Activated CD8-positive, alpha-beta T cell treated with anti-CD3 and anti-CD28 coated beads for 36 hours (primary cell): ENCODE measurements at regions not wholly inside any gene's neighbourhood (a gene's known extent, or its start where the extent isn't known, plus 50 kb on each side); places are given as distances from the start of the nearest gene placed in this dataset.

Experiments used
- ATAC-seq: fragments of 200-7000 bp; cut with Tn5 transposase; one replicate; pipeline ENCODE4 v1.10.0; 2021; ENCODE audit warnings: mild to moderate bottlenecking, moderate library complexity
- CTCF ChIA-PET: fragments of 350-600 bp; sonication (Branson Sonifier 250); formaldehyde crosslinking; loops from one replicate; lab custom pipeline; 2021; ENCODE audit warnings: antibody characterized with exemption; lab: Charles Lee
- POLR2A ChIA-PET: fragments of 350-600 bp; sonication (Branson Sonifier 250); formaldehyde crosslinking; loops from one replicate; lab custom pipeline; 2021; ENCODE audit warnings: antibody characterized with exemption; lab: Charles Lee
- DNase-seq: peaks from one replicate; pipeline ENCODE4 v3.0.0-alpha.2; 2020
- H3K27ac Mint-ChIP-seq: one replicate; pipeline ENCODE4 v1.8.0; 2021; ENCODE audit warnings: mild to moderate bottlenecking, mixed read lengths
- H3K27me3 Mint-ChIP-seq: one replicate; pipeline ENCODE4 v1.8.0; 2021; ENCODE audit warnings: mixed read lengths
- H3K36me3 Mint-ChIP-seq: one replicate; pipeline ENCODE4 v1.8.0; 2021; ENCODE audit warnings: low read depth, mixed read lengths
- H3K4me1 Mint-ChIP-seq: one replicate; pipeline ENCODE4 v1.8.0; 2021; ENCODE audit warnings: low read depth, mixed read lengths
- H3K4me3 Mint-ChIP-seq: one replicate; pipeline ENCODE4 v1.8.0; 2021; ENCODE audit warnings: mild to moderate bottlenecking, moderate library complexity, mixed read lengths
- H3K9me3 Mint-ChIP-seq: one replicate; pipeline ENCODE4 v1.8.0; 2021; ENCODE audit warnings: mixed read lengths
- intact Hi-C: fragments of 100-400 bp; cut with micrococcal nuclease; formaldehyde crosslinking; loops from one replicate; pipeline ENCODE4 v1.10.0; 2022
- TF ChIP-seq, protein P1 (sequence below): fragments of 200-600 bp; IDR thresholded peaks from one replicate; pipeline ENCODE4 v1.8.0; 2022; ENCODE audit warnings: antibody characterized with exemption, mild to moderate bottlenecking

DNA sequence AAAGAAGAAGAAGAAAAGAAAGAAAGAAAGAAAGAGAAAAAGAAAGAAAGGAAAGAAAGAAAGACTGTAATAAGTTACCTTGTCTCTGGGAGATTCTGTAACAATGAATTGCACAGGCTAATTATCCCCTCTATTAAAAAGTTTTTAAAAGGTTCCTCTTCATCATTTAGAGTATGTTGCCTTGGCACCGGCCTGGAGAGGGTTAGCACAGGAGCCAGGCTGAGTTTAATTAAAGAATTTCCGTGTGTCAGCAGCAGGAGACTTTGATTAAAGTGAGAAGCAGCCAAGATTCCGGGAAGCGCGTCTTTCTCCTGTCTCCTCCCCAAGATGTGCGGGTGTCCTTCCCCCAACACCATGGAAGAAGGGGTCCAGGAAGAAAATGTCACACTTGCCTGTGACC, 92.8 kb upstream of the ETV6 start:
- Mint-ChIP-seq H3K36me3 (no peaks in the 10 kb centered on the region), H3K27me3 (peaks cover 4% of the 10 kb centered on the region), H3K4me3 (no peak overlapping the region), H3K4me1 (peaks cover 24% of the 10 kb centered on the region), H3K27ac (no peak overlapping the region), H3K9me3 (no peaks in the 10 kb centered on the region)
- POLR2A ChIA-PET, result interaction anchor here (0.8 kb wide), 1 partner anchor 454 kb away, joined by 3 read pairs; no protein-coding TSS in a partner anchor
- ATAC-seq (no peak), DNase-seq (no peak)
- intact Hi-C loops, result no loop called here
- TF ChIP-seq, protein P1, sequence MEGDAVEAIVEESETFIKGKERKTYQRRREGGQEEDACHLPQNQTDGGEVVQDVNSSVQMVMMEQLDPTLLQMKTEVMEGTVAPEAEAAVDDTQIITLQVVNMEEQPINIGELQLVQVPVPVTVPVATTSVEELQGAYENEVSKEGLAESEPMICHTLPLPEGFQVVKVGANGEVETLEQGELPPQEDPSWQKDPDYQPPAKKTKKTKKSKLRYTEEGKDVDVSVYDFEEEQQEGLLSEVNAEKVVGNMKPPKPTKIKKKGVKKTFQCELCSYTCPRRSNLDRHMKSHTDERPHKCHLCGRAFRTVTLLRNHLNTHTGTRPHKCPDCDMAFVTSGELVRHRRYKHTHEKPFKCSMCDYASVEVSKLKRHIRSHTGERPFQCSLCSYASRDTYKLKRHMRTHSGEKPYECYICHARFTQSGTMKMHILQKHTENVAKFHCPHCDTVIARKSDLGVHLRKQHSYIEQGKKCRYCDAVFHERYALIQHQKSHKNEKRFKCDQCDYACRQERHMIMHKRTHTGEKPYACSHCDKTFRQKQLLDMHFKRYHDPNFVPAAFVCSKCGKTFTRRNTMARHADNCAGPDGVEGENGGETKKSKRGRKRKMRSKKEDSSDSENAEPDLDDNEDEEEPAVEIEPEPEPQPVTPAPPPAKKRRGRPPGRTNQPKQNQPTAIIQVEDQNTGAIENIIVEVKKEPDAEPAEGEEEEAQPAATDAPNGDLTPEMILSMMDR, result no peak
- CTCF ChIA-PET, result interaction anchor here (1.1 to 4.3 kb wide), 3 partner anchors 25 to 477 kb away, joined by 3 to 23 read pairs (median 4); no protein-coding TSS in a partner anchor

DNA sequence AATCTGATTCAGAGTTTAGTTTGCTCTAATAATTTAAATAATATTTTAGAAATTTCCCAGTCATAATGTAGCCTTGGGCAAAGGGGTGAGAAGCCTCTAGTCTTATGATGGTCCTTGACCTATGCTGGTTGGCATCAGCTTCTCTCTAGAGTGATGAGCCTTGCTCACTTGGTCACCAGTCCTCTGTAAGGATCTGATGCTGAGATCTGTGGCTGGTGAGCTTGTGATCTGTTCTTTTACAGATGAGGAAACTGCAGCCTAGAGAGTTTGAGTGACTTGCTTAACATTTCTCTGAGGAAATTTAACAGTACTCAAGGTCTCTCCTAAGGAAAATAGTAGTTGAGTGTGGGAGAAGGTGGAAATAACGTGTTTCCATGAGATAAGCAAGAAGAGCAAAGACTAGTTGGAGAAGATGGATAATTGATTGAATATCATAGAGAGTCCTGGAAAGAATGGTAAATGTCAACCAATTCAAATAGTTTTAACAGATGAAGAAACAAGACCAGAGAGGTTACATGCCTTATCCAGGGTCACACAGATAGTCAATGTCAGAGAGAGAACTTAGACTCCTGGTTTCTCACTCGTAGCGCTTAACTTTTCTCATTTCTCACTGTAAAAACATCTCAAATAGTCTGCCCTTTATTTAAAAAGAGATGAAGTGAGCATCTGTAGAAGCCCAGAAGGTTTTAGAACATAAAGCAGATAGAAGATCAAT, 89.7 kb upstream of the ETV6 start:
- DNase-seq, result no peak
- intact Hi-C loops, result no loop called here
- peaks cover 17% of the 10 kb centered on the region for H3K4me1 Mint-ChIP-seq
- no peak for ATAC-seq
- no peaks in the 10 kb centered on the region for H3K27me3 Mint-ChIP-seq
- H3K36me3 Mint-ChIP-seq, result no peaks in the 10 kb centered on the region
- POLR2A ChIA-PET, result no interaction called here
- TF ChIP-seq, protein P1, result no peak
- no peak overlapping the region for H3K4me3 Mint-ChIP-seq
- CTCF ChIA-PET, result interaction anchor here (1.2 kb wide), 1 partner anchor 22 kb away, joined by 3 read pairs; no protein-coding TSS in a partner anchor
- no peak overlapping the region for H3K27ac Mint-ChIP-seq
- H3K9me3 Mint-ChIP-seq, result no peaks in the 10 kb centered on the region

DNA sequence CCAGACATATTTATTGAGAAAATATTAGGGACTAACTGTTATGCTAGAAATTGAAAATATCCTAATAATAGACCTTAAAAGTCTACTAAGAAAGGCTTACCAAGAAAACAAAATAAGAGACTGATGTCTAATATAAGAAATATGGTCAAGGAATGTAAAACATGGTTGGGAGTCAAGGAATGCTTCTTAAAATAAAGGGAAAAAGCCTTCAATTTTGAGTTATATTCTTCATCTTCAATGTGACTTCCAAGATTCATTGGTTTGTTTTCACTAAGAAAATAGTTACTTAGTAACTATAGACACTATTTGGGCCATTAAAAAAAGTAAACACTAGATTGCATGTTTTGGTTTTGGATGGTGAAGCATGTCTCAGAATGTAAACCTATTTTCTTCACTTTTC, 88.1 kb upstream of the ETV6 start:
- no peaks in the 10 kb centered on the region for H3K9me3 Mint-ChIP-seq
- ATAC-seq, result no peak
- no peak overlapping the region for H3K4me3 Mint-ChIP-seq
- no peak overlapping the region for H3K27ac Mint-ChIP-seq
- ChIA-PET CTCF (no interaction called here), POLR2A (no interaction called here)
- H3K36me3 Mint-ChIP-seq, result no peaks in the 10 kb centered on the region
- intact Hi-C loops, result no loop called here
- no peaks in the 10 kb centered on the region for H3K27me3 Mint-ChIP-seq
- no peak for DNase-seq
- H3K4me1 Mint-ChIP-seq, result peaks cover 4% of the 10 kb centered on the region
- TF ChIP-seq, protein P1, result no peak

DNA sequence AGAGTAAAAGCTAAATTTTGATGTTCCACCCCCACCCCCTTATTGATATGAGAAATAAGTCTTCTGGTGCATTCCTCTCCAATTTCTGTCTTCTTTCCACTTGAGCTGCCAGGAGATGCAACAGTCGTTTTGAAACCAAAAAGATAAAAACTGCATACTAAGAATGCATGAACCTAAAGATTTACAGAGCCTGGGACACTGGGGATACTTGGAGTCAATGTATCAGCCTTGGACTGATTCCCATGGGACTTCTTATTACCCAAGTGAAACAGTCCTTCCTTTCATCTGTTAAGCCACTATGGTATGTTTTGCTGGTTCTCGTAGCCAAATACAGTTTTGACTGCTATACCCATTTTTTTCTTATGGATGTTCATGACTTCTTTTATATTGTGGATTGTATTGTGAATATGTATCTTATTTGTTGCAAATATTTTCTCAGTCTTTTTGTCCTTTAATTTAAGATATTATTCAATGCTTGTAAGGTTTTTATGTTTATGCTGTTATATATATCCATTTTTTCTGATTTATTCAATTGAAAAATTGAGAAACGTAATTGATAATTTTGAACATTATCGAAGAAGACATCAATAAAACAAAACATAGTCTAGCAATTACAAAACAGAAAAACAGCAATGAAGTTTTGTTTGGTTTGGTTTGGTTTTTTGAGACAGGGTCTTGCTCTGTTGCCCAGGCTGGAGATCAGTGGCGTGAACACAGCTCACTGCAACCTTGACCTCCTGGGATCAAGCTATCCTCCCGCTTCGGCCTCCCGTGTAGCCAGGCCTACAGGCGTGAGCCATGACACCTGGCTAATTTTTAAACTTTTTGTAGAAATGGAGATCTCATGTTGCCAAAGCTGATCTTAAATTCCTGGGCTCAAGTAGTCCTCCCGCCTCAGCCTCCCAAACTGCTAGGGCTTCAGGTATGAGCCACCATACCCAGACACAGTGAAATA, 85.4 kb upstream of the ETV6 start:
- TF ChIP-seq, protein P1, result no peak
- CTCF ChIA-PET, result interaction anchor here (0.5 to 2.2 kb wide), 3 partner anchors 9 to 490 kb away, joined by 3 to 9 read pairs (median 3); no protein-coding TSS in a partner anchor
- intact Hi-C loops, result no loop called here

More for the DNA sequence above, 85.4 kb upstream of the ETV6 start:
- Mint-ChIP-seq H3K9me3 (no peaks in the 10 kb centered on the region), H3K27me3 (no peaks in the 10 kb centered on the region), H3K36me3 (no peaks in the 10 kb centered on the region), H3K4me1 (peaks cover 4% of the 10 kb centered on the region), H3K4me3 (no peak overlapping the region), H3K27ac (no peak overlapping the region)
- POLR2A ChIA-PET, result interaction anchor here (0.6 to 0.7 kb wide), 2 partner anchors 10 to 263 kb away, joined by 3 read pairs; no protein-coding TSS in a partner anchor
- ATAC-seq, result no peak
- DNase-seq, result no peak
